Prostate gland (tissue), 2 donors: ENCODE measurements at regions not wholly inside any gene's neighbourhood (a gene's known extent, or its start where the extent isn't known, plus 50 kb on each side); places are given as distances from the start of the nearest gene placed in this dataset.

Source experiments
- DNase-seq: peaks from one replicate; pipeline ENCODE4 v3.0.0-alpha.2; 2019; ENCODE audit warnings: low spot score
- H3K27ac ChIP-seq, 2 donors: fragments of 200-600 bp; sonication (generic); 2 replicates each; pipeline ENCODE4 v1.5.1; 2017 to 2019
- H3K27me3 ChIP-seq: fragments of 200-600 bp; sonication (generic); replicated peaks from 2 replicates; pipeline ENCODE4 v1.5.1; 2019; ENCODE audit not compliant: insufficient read depth
- H3K36me3 ChIP-seq, 2 donors: fragments of 200-600 bp; sonication (generic); 1 replicate in 1 of 2; 2 replicates in 1 of 2; pipeline versions ENCODE4 v1.5.1 to v1.8.1; 2017 to 2019
- H3K4me1 ChIP-seq: fragments of 200-600 bp; sonication (generic); replicated peaks from 2 replicates; pipeline ENCODE4 v1.5.1; 2019
- H3K4me3 ChIP-seq, 2 donors: fragments of 200-600 bp; sonication (generic); 2 replicates each; pipeline ENCODE4 v1.5.1; 2017 to 2019
- H3K9me3 ChIP-seq: fragments of 200-600 bp; sonication (generic); 2 replicates; pipeline ENCODE4 v1.5.1; 2017
- CTCF ChIP-seq, 4 experiments: fragments of 200-600 bp in 2 of 4; fragments of 450-650 bp in 2 of 4; sonication (generic) in 2 of 4; IDR thresholded peaks; 1 replicate in 3 of 4; 2 replicates in 1 of 4; pipeline ENCODE4 v1.5.1; 2016 to 2019; ENCODE audit warnings: antibody characterized with exemption in 4 of 4, mild to moderate bottlenecking in 2 of 4, moderate library complexity in 2 of 4
- POLR2A ChIP-seq: fragments of 450-650 bp; IDR thresholded peaks from one replicate; pipeline ENCODE4 v1.6.1; 2016; ENCODE audit warnings: antibody characterized with exemption, mild to moderate bottlenecking
- POLR2AphosphoS5 ChIP-seq: sonication (generic); formaldehyde crosslinking; IDR thresholded peaks from one replicate; pipeline ENCODE4 v1.6.1; 2017; ENCODE audit warnings: antibody characterized with exemption
- WGBS: methylation state at CpG from one replicate; pipeline ENCODE4 v1.1.5; 2018; 5-methylcytosine and 5-hydroxymethylcytosine counted together
- intact Hi-C: fragments of 100-400 bp; cut with DNase I; formaldehyde crosslinking; loops from one replicate; pipeline ENCODE4 v1.14.2; 2022

GRCh38 chr3:61356685-61357084 is 105.4 kb upstream of the FHIT start:
- Histone ChIP-seq H3K4me1 (no peaks in the 10 kb centered on the region), H3K36me3 (no peaks in the 10 kb centered on the region), H3K27ac (no peak overlapping the region), H3K9me3 (no peaks in the 10 kb centered on the region), H3K4me3 (no peak overlapping the region), H3K27me3 (no peaks in the 10 kb centered on the region)
- TF ChIP-seq POLR2A = no peak
- no peak for DNase-seq
- intact Hi-C loops = no loop called here
- WGBS = 57% methylated on average over 1 of the region's 1 CpG

DNA sequence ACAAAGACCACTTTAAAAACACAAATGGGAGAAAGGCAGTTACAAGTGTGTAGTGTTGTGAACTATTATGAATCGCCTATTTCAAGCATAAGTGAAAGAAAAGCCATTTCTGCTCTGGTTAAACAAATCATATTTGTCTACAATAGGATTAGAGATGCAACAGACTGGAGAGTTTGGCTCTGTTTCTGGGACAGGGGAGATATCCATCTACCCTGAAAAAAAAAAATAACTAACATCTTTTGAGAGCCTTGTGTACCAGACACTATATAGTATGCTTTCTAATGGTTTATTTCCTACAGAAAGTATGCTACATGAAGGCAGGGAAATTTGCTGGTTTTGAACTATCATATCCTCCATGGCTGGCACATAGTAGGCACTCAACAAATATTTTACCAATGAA is 106.7 kb upstream of the FHIT start:
- no peak for TF ChIP-seq POLR2A
- Histone ChIP-seq H3K27me3 (no peaks in the 10 kb centered on the region), H3K4me3 (no peak overlapping the region), H3K9me3 (no peaks in the 10 kb centered on the region), H3K27ac (no peak overlapping the region), H3K36me3 (no peaks in the 10 kb centered on the region), H3K4me1 (no peaks in the 10 kb centered on the region)
- intact Hi-C loops = no loop called here
- 55% methylated on average over 1 of the region's 1 CpG for WGBS
- DNase-seq = no peak

- Histone ChIP-seq H3K4me3 (no peak overlapping the region), H3K9me3 (no peaks in the 10 kb centered on the region), H3K36me3 (no peaks in the 10 kb centered on the region), H3K27ac (no peak overlapping the region), H3K4me1 (no peaks in the 10 kb centered on the region), H3K27me3 (no peaks in the 10 kb centered on the region)
- no peak for TF ChIP-seq POLR2AphosphoS5
- TF ChIP-seq CTCF (IDR thresholded peaks at IDR 0.05) = no peak
- no peak for TF ChIP-seq POLR2A
- DNase-seq = peak; percentile 6
- intact Hi-C loops = no loop called here
- 29% methylated on average over 2 of the region's 2 CpGs for WGBS
Measured at GRCh38 chr3:61358364-61358763, 107.1 kb upstream of the FHIT start.

DNA sequence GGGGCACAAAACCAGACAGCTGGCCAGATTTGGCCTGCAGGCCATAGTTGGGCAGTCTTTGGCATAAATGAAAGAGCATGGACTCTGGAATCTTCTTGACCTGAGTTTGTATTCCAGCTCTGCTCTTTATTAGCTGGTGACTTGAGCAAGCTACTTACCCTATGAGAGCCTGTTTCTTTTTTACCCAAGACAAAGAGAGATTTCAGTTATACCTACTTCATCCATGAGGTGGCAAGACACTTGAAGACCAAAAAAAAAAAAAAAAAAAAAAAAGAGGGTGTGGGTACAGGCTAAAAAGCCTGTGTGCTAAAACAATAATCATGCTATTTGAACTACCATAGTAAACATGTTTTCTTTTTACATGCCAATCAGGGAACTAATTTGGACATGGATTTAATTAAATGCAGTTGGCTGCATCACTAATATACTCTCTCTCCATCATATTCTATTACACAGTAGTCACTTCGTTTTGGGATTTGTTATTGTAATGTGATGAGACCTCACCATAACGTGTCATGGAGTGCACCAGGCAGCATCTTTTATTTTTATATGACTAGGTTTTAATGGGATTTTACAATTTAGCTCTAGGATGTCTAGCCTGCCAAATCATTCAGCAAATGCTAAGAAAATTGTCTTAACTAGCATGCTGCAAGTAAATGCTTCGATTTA is 109.2 kb upstream of the FHIT start:
- Histone ChIP-seq H3K27me3 (no peaks in the 10 kb centered on the region), H3K4me1 (no peaks in the 10 kb centered on the region), H3K4me3 (no peak overlapping the region), H3K36me3 (no peaks in the 10 kb centered on the region), H3K27ac (no peak overlapping the region), H3K9me3 (no peaks in the 10 kb centered on the region)
- WGBS = 50% methylated on average over 3 of the region's 3 CpGs
- no peak for DNase-seq
- intact Hi-C loops = no loop called here
- TF ChIP-seq POLR2AphosphoS5 (no peak), CTCF (IDR thresholded peaks at IDR 0.05) (no peak), POLR2A (no peak)

DNA sequence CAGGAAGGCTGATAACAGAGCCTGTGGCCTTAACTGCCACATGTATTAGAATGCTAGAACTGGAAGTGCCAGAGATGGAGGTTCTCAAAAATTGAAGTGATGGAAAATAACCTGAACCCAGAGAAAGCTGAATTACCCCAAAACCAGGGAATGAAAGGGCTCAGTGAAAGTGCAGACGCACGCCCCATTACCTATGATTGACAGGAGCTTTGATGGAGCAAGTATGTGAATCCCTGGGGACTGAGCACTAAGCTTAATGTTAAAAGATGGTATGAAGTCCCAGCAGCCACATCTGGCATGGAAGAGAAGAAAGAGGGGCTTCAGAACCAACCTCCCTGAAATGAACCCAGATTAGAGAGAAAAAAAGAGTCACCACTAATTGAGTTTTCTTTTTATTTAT is 118.4 kb upstream of the FHIT start:
- Histone ChIP-seq H3K9me3 (no peaks in the 10 kb centered on the region), H3K27ac (no peak overlapping the region), H3K36me3 (no peaks in the 10 kb centered on the region), H3K27me3 (no peaks in the 10 kb centered on the region), H3K4me3 (no peak overlapping the region), H3K4me1 (no peaks in the 10 kb centered on the region)
- WGBS = 93% methylated on average over 2 of the region's 2 CpGs
- intact Hi-C loops = no loop called here
- TF ChIP-seq POLR2AphosphoS5 (no peak), CTCF (IDR thresholded peaks at IDR 0.05) (no peak), POLR2A (no peak)
- DNase-seq = no peak

- Histone ChIP-seq H3K4me3 (no peak overlapping the region), H3K27ac (no peak overlapping the region), H3K27me3 (no peaks in the 10 kb centered on the region), H3K9me3 (no peaks in the 10 kb centered on the region), H3K36me3 (no peaks in the 10 kb centered on the region), H3K4me1 (no peaks in the 10 kb centered on the region)
- intact Hi-C loops = no loop called here
- DNase-seq = no peak
- TF ChIP-seq POLR2AphosphoS5 (no peak), POLR2A (no peak), CTCF (IDR thresholded peaks at IDR 0.05) (no peak)
- whole genome bisulfite sequencing = 94% methylated on average over 1 of the region's 1 CpG
Measured at GRCh38 chr3:61371123-61371522, 119.9 kb upstream of the FHIT start.
